Stimulated activated CD4-positive, alpha-beta T cell treated with anti-CD3 and anti-CD28 coated beads, Interleukin-1b, Interleukin-23, amount 100 ng/mL, for 4 hours (primary cell): ENCODE measurements at regions not wholly inside any gene's neighbourhood (a gene's known extent, or its start where the extent isn't known, plus 50 kb on each side); places are given as distances from the start of the nearest gene placed in this dataset.

ENCODE experiments used
- DNase-seq, 2 donors: peaks; one replicate each; pipeline ENCODE4 v3.0.0-alpha.2; 2020; ENCODE audit warnings: low read depth in 2 of 2

DNA sequence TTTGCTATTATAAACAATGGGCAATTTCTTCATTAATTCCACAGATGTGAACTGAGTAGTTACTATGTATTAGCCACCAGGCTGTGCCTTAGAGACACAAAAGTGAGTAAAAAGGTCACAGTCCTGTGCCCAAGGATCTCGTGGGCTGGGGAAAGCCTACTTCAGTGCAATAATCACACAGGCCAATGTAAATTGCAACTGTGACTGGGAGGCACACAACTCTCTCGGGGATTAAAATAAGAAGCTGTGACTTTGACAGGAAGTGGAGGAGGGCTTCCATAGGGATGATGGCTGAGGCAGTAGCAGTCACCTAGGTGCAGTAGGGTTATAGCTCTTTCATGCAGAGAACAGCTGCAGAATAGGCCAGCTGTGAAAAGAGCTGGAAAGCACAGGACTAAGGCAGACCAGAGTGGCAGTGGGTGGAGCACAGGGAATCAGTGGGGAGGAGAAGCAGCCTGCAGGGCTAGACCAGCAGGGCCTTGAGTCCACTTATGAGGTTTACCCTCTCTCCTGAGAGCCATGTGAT, 121.9 kb downstream of the MAB21L3 start:
- DNase-seq: no peak

DNA sequence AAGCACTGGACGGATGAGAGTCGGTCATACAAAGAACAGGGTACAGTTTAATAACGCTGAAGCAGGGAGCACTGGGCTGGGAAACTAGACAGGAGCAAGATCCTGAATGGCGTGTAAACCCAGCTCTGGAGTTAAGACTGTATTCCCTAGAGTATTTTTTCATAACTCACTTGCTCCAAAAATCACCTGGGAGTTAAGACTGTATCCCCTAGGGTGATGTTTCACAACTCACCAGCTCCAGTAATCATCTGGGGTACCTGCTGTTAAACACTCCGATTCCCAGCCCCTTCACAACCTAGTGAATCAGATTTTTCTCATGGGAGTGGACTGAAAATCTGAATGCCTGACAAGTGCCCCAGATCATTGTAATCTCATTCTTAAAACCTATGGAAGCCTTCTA, 123.2 kb downstream of the MAB21L3 start:
- no peak for DNase-seq

DNA sequence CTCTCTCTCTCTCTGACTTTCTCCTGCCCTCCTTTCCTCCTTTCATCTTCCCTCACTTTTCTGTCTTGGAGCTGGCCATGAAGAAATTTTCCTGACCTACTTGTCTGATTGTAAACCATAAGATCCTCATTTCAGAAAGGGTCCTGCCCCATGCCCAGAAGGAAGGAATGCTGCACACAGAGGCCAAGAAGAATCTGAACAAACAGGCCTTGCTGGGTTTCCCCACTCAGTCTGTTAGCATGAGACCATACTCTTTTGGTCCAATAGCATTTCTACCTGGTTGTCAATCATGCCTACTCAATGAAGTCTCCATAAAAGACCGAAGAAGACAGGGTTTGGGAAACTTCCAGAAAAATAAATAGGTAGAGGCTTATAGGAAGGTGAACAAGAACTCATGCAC, 128.7 kb downstream of the MAB21L3 start:
- no peak for DNase-seq

DNA sequence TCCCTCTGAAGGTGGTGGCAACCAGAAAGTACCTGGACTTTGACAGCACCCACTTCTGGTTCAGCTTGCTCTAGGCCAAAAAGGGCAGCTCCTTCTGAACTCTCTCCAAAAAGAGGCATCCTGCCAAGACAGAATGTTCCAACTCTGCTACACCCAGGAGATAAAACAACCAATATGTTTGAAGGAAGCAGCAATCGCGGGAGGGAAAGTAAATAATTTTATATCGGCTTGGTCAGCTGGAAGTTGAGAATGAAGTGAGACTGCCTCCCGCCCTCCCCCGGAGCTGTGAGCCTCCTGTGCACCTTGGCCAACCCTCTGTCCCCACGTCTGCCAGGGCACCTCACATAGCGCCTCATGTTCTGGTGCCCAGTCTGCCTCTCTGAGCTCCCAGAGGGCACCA, 130.3 kb upstream of the ATP1A1 start:
- DNase-seq: no peak

DNA sequence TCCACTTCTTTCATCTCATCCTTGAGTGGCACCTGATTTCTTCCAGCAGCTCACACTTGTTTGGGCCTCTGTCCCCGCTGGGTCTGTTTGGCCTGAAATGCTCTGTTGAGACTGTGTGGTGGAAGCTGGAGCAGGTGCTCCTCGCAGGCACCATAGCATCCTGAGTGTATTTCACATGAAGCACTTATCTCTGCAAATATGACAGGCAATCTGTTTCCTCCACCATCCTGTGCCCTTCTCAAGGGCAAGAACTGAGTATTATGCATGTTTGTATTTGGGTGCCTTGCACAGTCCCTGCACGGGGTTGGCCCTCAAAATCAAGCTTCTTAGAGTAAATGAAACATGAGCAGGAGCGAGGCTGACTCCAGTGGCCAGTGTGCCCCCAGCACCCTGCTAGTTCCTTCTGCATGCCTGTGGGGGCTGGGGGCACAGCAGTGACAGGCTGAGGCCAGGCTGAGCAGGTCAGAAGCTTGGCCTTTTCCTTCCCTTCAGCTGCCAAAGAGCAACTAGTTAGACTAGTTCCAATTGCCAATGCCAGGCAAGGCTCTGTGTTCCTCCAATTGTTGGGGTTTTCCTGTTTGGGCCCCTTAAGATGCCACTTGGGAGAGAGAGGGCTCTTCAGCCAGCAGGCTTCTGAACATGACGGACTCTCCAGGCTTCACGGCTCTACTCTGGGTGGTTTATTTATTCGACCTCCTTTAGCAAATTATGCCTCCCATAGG, 129.6 kb upstream of the ATP1A1 start:
- DNase-seq: no peak

DNA sequence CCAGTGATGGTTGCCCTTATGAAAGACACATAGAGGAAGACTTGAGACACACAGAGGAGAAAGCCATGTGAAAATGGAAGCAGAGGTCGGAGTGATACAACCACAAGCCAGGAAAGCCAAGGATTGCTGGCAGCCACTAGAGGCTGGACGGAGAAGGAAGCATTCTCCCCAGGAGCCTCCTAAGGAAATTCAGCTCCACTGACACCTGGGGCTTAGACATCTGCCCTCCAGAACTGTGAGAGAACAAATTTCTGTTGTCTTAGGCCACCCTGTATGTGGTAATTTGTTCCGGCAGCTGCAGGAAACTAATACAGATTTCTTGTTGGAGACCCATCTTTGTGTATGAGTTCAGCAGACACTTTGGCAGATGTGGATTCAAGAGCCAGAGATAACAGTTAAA, 126.9 kb upstream of the ATP1A1 start:
- no peak for DNase-seq

DNA sequence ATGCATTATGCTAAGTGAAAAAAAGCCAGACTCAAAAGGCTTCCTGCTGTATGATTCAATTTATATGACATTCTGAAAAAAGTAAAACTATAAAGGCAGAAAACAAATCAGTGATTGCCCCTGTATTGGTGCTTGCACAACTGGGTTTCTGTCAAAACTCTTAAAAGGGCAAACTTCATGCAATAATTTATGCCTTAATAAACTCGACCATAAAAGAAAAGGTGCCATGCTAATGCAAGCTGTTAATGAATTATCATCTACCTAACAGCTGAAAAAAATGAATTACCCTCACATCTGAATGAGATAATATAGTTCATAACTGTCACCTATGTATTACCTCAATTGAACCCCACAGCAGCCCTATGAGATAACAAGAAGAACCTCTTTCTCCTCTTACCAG, 120.8 kb upstream of the ATP1A1 start:
- no peak for DNase-seq

DNA sequence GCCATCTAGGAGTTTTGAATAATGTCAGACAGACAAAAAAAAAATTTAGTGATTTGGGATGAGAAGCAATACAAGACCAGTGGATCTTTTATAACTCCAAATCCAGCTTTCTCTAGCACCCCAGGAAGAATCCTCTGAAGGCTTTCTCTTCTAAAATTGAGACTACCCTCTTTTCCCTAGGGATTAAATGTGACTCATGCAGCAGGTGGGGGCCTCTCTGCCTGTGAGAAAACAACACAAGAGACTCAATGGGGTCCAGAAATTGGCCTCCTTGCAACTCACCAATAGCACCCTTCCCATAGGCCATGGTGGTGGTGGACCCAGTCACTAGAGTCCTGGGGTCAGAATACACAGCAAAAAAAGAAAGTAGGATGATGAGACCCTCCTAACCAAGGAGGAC, 120.3 kb upstream of the ATP1A1 start:
- DNase-seq: no peak

DNA sequence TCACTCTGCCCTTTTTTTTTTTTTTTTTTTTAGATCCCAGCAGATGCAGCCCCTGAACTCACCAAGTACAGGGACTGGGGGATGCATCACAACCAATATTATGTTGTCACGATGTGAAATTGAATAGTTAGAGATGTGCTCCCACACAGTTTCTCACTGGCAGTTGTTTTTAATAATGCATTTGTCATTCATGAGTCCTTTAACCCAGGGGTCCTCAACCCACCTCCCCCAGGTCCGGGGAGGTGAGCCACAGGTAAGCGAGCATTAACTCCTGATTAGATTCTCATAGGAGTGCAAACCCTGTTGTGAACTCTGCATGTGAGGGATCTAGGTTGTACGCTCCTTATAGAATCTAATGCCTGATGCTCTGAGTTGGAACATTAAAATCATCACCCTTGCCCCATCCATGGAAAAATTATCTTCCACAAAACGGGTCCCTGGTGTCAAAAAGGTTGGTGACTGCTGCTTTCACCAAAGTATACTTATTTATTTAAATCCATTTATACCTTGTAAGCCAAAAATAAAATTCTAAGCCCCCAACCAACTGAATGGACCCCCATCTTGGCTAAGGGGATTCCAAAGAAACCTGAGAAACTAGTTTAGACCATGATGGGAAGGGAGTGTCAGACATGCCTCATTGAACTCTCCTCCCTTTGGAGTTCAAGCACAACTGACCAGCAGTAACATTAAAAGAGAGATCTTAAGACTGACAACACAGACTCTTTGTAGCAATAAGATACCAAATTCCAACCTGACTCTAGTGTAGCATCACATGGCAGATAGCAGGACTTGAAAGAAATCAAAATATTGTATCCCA, 119.3 kb upstream of the ATP1A1 start:
- no peak for DNase-seq

DNA sequence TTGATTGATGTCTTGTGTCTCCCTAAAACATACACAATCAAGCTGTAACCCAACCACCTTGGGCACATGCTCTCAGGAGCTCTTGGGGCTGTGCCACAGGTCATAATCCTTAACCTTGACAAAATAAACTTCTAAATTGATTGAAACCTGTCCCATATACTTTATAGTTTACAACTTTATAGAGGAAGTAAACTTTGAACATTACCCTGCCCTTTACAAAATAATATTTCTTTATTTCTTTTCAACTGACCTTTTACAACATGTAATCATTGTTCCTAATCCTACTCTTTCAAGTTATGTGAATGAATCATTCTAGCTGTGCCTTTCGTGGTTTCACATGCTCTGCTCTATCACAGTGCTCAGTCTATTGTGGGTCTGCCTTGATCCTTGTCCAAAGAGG, 118.3 kb upstream of the ATP1A1 start:
- DNase-seq: no peak

DNA sequence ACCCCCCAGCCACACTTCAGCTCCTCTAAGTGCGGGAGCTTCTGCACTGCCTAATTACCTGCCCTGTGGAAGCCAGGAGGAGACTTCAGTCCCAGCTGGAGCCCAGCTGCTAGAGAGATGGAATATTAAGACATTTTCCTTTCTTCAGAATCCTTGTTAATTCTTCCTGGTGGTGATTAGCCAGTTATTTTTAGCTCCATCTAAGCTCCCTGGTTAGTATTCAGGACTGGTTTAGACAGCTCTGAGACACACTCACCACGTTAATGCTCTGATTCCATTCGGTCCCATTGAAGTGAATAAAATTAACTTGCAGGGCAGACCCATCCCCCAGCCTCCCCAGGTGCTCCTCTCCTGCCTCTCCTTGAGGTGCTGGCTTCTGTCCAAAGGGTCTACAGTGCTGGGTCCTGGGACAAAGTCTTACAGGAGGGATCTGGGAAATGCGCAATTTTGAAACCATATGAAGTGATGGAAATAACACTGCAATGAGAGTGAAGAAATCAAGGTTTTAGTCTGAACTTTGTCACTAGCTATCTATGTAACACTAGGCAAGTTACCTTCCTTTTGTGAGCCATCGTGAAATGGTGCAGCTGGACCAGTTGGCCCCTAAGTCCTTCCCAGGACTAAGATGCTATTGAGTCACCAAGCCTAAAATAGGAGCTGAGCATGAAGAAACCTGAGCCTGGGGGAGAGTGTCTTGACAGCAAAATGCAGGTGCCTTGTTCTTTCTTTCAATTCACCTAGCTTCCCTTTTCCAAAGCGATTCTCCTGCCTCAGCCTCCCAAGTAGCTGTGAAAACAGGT, 117.4 kb upstream of the ATP1A1 start:
- no peak for DNase-seq

DNA sequence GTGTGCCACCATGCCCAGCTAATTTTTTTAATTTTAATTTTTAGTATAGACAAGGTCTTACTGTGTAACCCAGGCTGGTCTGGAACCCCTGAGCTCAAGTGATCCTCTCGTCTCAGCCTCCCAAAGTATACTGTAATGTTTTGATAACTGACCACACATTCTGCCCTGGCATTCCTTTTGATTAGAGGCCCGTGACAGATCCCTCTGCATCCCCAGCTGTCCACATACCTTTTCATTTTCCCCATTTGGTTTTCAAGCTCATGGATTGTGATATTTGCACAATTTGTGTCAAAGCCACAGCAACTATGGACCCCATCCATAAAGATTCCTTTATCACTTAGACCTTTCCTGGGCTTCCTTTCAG, 116.8 kb upstream of the ATP1A1 start:
- no peak for DNase-seq

DNA sequence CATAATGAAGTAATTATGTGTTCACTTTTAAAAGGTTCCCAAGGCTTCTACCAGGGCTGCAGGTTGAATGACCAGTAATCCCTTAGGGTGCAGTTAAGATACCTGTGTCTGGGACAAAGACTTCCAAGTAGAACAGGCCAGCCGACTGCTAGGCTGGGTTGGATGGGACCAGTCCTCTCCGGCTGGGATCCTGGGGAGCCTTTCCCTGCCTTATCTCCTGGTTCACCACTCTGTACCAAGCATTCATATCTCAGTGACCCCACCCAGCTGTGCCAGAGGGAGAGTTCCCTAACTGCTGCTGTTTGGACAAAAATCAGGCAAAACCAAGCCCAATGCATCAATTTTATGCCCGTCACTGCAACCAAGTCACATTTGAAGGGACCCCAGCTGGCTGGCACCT, 116.2 kb upstream of the ATP1A1 start:
- DNase-seq: no peak

DNA sequence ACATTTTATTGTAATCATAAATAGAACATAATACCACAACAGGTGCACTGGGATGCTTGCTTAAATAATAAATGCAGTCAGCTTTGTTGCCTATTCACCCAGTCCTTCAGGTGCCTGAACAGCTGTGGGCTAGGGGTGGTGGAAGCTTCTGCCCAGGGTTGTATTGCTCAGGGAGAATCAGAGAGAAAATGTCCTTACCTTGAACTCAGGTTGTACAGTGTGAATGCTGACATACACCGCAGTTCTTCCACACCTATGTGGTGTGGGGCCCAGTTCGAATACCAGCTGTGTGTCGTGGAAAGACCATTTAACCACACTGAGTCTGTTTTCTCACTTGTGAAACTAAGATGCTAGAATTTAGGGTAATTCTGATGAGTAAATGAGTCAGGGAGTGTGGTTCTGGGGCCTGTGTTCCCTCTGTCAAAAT, 115.7 kb upstream of the ATP1A1 start:
- no peak for DNase-seq

DNA sequence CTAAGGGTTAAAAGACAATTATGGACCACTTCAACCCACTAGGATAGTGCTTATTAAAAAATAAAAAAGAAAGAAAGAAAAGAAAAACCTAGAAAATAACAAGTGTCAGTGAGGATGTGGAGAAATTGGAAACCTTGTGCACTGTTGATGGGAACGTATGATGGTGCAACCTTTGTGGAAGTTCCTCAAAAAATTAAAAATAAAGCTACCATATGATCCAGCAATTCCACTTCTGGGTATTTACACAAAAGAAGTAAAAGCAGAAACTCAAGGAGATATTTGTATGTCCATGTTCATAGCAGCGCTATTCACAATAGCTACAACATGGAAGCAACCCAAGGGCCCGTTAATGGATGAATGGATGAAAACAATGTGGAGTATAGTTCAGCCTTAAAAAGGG, 115.2 kb upstream of the ATP1A1 start:
- DNase-seq: no peak

DNA sequence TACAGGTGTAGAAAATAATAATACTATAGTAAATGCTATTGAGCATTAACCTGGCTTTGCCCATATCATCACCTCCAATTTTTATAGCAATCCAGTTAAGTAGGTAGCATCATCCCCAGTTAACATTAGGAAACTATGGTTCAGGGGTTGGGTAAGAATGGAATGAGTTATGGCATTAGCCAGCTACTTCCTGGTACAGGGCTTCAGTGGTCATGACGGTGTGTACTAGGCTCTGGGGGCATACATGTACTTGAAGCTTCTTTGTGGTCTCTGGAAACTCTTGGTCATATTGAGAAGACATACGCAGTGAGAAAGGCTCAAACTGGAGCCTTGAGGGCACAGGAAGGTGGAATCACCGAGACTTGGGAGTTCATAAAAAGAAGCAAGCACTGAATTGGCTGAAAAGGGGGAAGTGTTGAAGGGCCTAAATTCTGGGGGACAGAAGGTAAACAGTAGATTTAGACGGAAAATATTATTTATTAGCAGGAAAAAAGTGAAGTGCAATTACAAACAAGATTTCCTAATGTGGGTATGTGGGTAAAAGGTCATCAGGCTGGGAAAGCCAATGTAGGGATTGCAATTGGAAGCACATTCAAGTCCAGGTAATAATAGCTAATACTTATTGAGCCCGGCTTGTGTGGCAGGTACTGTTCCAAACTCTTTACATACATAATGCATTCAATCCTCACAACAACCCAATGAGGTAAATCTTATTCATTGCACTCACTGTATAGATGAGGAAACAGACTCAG, 114.2 kb upstream of the ATP1A1 start:
- no peak for DNase-seq

DNA sequence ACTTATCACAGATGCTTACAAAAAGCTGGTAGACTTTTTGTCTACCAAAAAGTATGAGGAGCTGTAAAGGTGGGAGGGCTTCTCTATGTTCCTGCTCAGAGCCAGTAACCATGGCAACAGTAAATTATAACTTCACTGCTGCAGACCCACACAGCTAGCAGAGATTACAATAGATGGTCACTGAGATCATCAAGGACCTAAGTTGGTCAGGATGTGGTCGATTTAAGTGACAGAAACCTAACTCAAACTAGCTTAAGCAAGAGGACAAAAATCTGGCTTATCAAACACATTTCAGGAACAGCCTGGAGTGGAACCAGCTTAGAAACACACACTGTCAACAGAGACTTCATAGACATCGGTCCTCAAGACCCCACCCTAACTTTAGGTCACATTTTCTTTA, 113.4 kb upstream of the ATP1A1 start:
- DNase-seq: no peak

DNA sequence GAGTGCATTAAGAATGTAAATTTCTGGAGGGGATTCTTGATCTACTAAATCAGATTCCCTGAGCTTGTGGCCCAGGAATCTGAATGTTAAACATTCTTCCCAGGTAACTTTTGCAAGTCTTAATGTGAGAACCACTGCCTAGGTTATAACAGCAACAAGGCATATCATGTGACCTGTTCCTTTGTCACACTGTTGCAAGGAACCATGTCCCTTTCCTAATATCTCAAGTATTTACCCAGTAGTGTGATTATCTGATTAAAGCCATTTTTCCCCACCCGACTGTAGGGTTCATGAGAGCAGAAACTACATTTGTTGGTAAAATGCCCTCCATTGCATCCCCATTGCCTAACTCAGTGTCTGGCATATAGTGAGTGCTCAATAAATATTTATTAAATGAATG, 112.9 kb upstream of the ATP1A1 start:
- no peak for DNase-seq

DNA sequence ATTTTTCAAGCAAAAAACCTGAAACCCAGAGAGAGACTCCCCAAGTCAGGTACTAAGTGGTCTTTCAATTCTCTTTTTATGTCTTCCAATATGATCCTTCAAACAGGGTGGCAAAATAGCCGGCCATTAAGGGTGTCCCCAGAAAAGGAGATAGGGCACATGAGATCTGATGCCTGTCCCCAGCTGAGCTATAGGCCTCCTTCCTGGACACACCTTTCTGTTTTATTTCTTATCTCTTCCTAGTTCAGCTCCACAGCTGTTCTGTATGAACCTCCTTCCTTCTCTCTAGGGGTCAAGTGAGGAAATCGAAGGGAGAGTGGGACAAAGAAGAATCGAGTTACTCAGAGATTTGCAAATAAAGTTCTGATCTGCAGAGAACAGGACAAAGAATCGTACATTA, 112.4 kb upstream of the ATP1A1 start:
- DNase-seq: no peak

DNA sequence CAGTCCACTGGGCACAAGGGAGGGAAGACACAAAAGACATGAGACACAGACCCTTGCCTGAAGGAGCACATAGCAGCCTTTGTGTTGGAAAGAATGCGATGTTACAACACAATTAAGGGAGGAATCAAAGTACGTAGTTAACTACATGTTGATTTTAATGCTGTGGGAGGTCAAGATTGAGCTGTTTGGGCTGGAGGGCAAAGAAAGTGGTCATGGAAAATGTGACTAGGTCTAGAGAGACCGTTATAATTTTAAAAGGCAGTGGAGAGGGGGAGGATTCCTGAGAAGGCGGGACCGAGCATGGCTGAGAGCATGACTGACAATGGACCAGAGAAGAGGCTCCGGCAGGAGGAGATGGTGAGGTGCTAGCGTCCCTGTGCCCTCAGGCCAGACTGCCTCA, 111.8 kb upstream of the ATP1A1 start:
- no peak for DNase-seq

DNA sequence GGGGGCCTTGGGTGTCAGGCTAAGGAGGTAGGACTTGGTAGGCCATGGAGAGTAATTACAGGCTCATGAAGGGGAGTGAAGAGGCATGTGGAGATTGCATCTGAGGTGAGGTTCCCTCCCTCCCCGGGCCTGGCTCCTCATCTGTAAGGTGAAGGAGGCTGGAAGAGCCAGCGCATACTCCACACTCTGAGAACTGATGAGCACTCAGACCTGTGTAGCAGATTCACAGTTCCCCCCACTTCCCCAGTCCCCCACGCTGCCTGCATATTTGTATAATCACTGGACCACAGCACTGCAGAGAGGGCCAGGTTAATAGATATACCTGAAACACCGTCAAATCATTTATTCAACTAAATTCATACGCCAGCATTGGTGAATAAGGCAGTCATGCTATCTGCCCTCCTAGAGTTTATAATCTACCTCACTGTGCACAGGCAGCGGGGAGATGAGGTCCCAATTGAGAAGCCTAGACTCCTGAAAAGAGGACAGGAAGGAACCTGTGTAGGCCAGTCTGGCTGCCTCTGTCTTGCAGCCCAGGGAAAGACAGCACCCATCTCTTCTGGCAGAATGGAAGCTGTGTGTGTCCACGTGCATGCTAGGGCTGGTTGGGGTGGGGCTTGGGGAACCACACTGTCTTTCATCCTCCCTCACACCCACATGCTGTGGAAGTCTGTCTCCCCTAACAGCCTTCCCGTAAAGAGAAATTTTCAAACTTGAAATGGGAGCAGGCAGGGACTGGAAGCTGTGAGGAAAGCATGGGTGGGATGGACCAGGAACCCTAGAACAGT, 110.6 kb upstream of the ATP1A1 start:
- no peak for DNase-seq
